ENCODE measurements at regions not wholly inside any gene's neighbourhood (a gene's known extent, or its start where the extent isn't known, plus 50 kb on each side); places are given as distances from the start of the nearest gene placed in this dataset.

DNA sequence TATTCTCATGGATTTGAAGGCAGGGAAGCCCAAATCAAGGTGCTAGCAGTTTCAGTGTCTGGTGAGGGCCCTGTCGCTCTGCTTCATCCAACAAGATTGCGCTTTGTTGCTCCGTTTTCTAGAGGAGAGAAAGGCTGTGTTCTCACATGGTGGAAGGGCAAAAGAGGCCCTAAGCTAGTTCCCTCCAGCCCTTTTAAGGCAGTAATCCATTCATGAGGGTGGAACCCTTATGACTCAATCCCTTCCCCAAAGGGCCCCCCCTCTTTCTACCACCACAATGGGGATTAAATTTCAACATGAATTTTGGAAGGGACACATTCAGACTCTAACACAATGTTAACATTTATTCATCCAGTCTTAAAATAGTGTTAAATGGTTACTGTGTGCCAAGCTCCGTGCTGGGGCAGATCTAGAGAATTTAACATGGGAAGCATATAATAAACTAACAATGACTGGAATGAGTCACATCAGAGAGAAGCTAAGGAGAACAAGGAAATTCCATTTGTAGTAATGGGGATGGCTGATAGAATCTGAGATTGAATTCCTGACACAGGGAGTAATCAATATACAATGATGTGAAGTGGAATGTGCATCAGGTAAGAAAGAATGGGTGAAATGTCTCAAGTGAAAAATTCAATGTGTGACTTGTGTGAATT is 382.8 kb upstream of the ZNF608 start:
- Histone ChIP-seq H3K4me1 (no peaks in the 10 kb centered on the region), H3K27ac (replicated peaks in 1 of 4) (no peak overlapping the region), H3K9me3 (no peaks in the 10 kb centered on the region), H3K27me3 (no peaks in the 10 kb centered on the region), H3K4me3 (no peak overlapping the region), H3K36me3 (no peaks in the 10 kb centered on the region)
- no peak for TF ChIP-seq POLR2AphosphoS5 (IDR thresholded peaks at IDR 0.05)
- TF ChIP-seq, protein P1, sequence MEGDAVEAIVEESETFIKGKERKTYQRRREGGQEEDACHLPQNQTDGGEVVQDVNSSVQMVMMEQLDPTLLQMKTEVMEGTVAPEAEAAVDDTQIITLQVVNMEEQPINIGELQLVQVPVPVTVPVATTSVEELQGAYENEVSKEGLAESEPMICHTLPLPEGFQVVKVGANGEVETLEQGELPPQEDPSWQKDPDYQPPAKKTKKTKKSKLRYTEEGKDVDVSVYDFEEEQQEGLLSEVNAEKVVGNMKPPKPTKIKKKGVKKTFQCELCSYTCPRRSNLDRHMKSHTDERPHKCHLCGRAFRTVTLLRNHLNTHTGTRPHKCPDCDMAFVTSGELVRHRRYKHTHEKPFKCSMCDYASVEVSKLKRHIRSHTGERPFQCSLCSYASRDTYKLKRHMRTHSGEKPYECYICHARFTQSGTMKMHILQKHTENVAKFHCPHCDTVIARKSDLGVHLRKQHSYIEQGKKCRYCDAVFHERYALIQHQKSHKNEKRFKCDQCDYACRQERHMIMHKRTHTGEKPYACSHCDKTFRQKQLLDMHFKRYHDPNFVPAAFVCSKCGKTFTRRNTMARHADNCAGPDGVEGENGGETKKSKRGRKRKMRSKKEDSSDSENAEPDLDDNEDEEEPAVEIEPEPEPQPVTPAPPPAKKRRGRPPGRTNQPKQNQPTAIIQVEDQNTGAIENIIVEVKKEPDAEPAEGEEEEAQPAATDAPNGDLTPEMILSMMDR (IDR thresholded peaks at IDR 0.05), result no peak
- no peak for TF ChIP-seq POLR2A (IDR thresholded peaks at IDR 0.05; ENCODE audit: low read depth)
- no peak for TF ChIP-seq EP300 (IDR thresholded peaks at IDR 0.05)
- intact Hi-C loops (cut with DNase I), result no loop called here
- 88% methylated on average over 4 of the region's 4 CpGs for WGBS
- DNase-seq (ENCODE audit: extremely low spot score), result peak; percentile 31

DNA sequence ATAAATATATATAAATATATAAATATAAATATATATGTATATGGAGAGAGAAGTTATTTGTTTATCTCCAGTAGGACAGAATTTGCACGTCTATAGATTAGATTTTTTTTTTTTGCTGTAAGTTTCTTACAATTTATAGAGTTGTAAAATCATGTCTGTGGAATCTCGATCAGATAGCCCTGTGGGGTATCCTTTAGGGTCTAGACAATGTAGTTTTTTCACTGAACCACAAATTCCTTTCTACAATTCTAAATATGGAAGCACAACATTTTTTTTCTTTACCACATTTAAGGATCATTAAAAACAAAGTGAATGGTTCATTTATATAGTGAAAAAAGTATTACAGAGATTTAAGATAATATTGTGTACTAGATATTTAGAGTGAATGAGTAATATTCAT is 384.2 kb upstream of the ZNF608 start:
- TF ChIP-seq EP300 (IDR thresholded peaks at IDR 0.05) (no peak), POLR2A (IDR thresholded peaks at IDR 0.05; ENCODE audit: low read depth) (no peak), POLR2AphosphoS5 (IDR thresholded peaks at IDR 0.05) (no peak)
- Histone ChIP-seq H3K4me3 (no peak overlapping the region), H3K36me3 (no peaks in the 10 kb centered on the region), H3K9me3 (no peaks in the 10 kb centered on the region), H3K27ac (replicated peaks in 1 of 4) (no peak overlapping the region), H3K4me1 (no peaks in the 10 kb centered on the region), H3K27me3 (no peaks in the 10 kb centered on the region)
- no peak for DNase-seq (ENCODE audit: extremely low spot score)
- intact Hi-C loops (cut with DNase I), result no loop called here
- WGBS, result 91% methylated on average over 2 of the region's 2 CpGs

DNA sequence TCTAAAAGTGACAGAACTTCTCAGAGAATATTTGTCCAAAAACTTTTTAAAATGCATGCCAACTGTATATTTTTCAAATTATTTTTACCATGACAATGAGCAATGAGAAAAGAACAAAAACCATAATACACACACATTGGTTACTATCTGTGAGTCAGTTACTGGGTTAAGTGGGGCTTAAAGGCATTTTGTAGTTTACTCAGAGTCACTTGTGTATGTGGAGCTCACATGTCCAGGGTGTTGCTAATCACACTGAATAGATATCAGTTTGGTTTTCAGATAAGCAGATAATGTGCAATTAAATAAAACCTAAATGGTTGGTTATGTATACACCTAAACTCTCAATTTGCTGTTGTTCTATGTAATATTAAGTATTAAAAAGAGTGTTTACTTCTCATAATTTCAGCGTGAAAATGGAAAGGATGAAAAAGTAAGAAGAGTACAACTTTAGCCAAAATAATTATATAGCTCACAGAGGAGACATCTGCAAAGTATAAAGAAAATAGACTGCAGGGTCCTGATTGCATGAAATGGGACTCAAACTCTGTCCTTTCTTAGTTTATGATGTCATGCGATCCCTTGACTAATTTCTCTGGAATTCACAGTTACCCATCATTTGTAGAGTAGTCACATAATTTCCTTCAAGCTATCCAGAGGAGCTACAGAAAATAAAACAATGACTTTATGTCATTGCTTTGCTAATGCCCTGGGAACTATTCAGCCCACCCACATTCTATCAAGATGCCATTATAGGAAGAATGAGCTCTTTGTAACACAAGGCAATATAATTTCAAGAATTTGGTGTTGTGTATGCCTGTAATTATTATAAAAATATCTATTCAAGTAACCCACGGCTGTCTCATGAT is 388.0 kb upstream of the ZNF608 start:
- TF ChIP-seq POLR2A (IDR thresholded peaks at IDR 0.05; ENCODE audit: low read depth) (no peak), EP300 (IDR thresholded peaks at IDR 0.05) (no peak), POLR2AphosphoS5 (IDR thresholded peaks at IDR 0.05) (no peak)
- TF ChIP-seq, protein P1 (IDR thresholded peaks at IDR 0.05), result no peak
- H3K27me3 ChIP-seq, result no peaks in the 10 kb centered on the region
- no peak overlapping the region for H3K27ac ChIP-seq (replicated peaks in 1 of 4)
- H3K9me3 ChIP-seq, result no peaks in the 10 kb centered on the region
- no peaks in the 10 kb centered on the region for H3K36me3 ChIP-seq
- no peaks in the 10 kb centered on the region for H3K4me1 ChIP-seq
- no peak for DNase-seq (ENCODE audit: extremely low spot score)
- H3K4me3 ChIP-seq, result no peak overlapping the region
- 51% methylated on average over 3 of the region's 3 CpGs for WGBS
- intact Hi-C loops (cut with DNase I), result no loop called here

DNA sequence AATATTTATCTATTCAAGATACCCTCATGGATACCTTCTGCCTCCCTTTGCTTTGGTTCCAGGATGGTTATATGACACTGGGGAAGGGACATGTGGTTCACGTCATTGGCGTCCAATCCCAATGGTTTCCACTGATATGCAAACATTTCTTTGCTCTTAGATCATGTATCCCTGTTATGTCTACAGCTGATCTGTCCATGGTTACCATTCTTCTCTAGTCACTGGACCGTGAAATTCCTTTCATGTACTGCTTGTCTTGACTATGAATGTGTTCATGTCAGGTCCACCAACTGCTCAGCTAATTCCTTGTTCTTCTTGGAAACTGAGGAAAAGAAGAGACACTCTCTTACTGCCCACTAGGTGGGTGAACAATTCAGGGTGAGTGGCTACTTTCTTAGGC is 391.1 kb upstream of the ZNF608 start:
- intact Hi-C loops (cut with DNase I), result no loop called here
- H3K4me3 ChIP-seq, result no peak overlapping the region
- TF ChIP-seq, protein P1 (IDR thresholded peaks at IDR 0.05), result no peak
- no peak for TF ChIP-seq EP300 (IDR thresholded peaks at IDR 0.05)
- no peak for TF ChIP-seq POLR2A (IDR thresholded peaks at IDR 0.05; ENCODE audit: low read depth)
- no peak for TF ChIP-seq POLR2AphosphoS5 (IDR thresholded peaks at IDR 0.05)
- H3K36me3 ChIP-seq, result no peaks in the 10 kb centered on the region
- H3K9me3 ChIP-seq, result no peaks in the 10 kb centered on the region
- no peaks in the 10 kb centered on the region for H3K27me3 ChIP-seq
- no peak for DNase-seq (ENCODE audit: extremely low spot score)
- no peak overlapping the region for H3K27ac ChIP-seq (replicated peaks in 1 of 4)
- H3K4me1 ChIP-seq, result peaks cover 0 to 9% (median 0%) of the 10 kb centered on the region in 4 donors
- WGBS, result 92% methylated on average over 3 of the region's 3 CpGs

DNA sequence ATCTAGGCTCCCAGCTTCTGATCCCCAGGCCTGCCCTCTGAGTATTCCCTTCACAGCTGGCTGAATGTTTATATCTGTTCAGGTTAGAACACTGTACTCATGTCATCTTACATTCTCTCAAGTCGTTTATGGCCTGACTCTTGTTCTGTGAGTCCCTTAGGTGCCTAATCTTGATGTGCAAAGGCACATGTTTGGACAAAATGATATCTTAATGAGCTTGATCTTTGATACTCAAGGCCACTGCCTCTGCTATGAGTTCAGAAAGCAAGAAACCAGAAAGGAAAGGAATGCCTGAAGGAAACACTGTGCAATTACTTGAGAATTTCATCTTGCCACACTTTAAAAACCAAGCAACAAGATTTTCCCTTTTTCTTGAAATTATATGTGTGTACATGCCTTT is 391.8 kb upstream of the ZNF608 start:
- DNase-seq (ENCODE audit: extremely low spot score), result no peak
- WGBS, result 55% methylated on average over 1 of the region's 1 CpG
- peaks cover 0 to 9% (median 0%) of the 10 kb centered on the region in 4 donors for H3K4me1 ChIP-seq
- H3K36me3 ChIP-seq, result no peaks in the 10 kb centered on the region
- TF ChIP-seq POLR2A (IDR thresholded peaks at IDR 0.05; ENCODE audit: low read depth) (no peak), POLR2AphosphoS5 (IDR thresholded peaks at IDR 0.05) (no peak), EP300 (IDR thresholded peaks at IDR 0.05) (no peak)
- TF ChIP-seq, protein P1 (IDR thresholded peaks at IDR 0.05), result no peak
- no peaks in the 10 kb centered on the region for H3K27me3 ChIP-seq
- no peak overlapping the region for H3K27ac ChIP-seq (replicated peaks in 1 of 4)
- intact Hi-C loops (cut with DNase I), result no loop called here
- H3K4me3 ChIP-seq, result no peak overlapping the region
- no peaks in the 10 kb centered on the region for H3K9me3 ChIP-seq

Data from esophagus muscularis mucosa (tissue), 4 donors.